ENCODE measurements at regions not wholly inside any gene's neighbourhood (a gene's known extent, or its start where the extent isn't known, plus 50 kb on each side); places are given as distances from the start of the nearest gene placed in this dataset.
A peak's percentile ranks its signal among the peaks of the same experiment; 100 is the strongest.

DNA sequence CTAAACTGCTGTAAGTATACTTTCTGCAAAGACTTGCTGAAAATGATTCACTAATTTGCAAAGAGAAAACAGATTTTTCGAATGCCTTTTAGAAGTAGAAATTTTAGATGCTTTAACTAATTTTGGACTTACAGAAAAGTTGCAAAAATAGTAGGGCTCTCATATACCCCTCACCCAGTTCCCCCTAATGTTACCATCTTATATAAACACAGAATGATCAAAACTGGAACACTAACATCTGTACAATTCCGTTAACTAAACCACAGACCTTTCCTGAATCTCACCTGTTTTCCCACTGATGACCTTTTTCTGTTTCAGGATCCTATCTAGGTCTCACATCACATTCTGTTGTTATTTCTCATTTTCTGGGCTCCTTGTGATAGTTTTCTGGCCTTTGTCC is 454.8 kb downstream of the SHQ1 start:
- peaks cover 10% of the 10 kb centered on the region for H3K4me1 ChIP-seq (ENCODE audit: insufficient read depth, low read length)
- no peak overlapping the region for H3K27ac ChIP-seq (ENCODE audit: low read depth, low read length)
- peaks cover 97% of the 10 kb centered on the region for H3K79me2 ChIP-seq (ENCODE audit: insufficient read depth, low read length)
- H3K27me3 Mint-ChIP-seq (ENCODE audit: low read depth, unreplicated experiment), result no peaks in the 10 kb centered on the region
- H3K4me3 ChIP-seq (ENCODE audit: insufficient read depth, low read depth, low read length), result no peak overlapping the region
- no peaks in the 10 kb centered on the region for H3K27me3 ChIP-seq (ENCODE audit: insufficient read depth, low read length)
- H3K36me3 ChIP-seq (ENCODE audit: insufficient read depth, low read length), result no peaks in the 10 kb centered on the region
- FAIRE-seq, result no peak
- no peaks in the 10 kb centered on the region for H3K9me3 ChIP-seq (ENCODE audit: insufficient read depth, low read depth, low read length)
- no peak for DNase-seq (ENCODE audit: low read depth)
- H3K36me3 Mint-ChIP-seq (ENCODE audit: low read depth, unreplicated experiment), result no peaks in the 10 kb centered on the region
- TF ChIP-seq, protein P1, sequence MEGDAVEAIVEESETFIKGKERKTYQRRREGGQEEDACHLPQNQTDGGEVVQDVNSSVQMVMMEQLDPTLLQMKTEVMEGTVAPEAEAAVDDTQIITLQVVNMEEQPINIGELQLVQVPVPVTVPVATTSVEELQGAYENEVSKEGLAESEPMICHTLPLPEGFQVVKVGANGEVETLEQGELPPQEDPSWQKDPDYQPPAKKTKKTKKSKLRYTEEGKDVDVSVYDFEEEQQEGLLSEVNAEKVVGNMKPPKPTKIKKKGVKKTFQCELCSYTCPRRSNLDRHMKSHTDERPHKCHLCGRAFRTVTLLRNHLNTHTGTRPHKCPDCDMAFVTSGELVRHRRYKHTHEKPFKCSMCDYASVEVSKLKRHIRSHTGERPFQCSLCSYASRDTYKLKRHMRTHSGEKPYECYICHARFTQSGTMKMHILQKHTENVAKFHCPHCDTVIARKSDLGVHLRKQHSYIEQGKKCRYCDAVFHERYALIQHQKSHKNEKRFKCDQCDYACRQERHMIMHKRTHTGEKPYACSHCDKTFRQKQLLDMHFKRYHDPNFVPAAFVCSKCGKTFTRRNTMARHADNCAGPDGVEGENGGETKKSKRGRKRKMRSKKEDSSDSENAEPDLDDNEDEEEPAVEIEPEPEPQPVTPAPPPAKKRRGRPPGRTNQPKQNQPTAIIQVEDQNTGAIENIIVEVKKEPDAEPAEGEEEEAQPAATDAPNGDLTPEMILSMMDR (IDR thresholded peaks at IDR 0.05; ENCODE audit: insufficient read depth, low read depth, low read length), result no peak
- TF ChIP-seq EZH2 (IDR thresholded peaks at IDR 0.05; ENCODE audit: insufficient read depth, low read length), result no peak
- H3K9ac ChIP-seq (ENCODE audit: low read length), result no peak overlapping the region
- no peak overlapping the region for H3K4me2 ChIP-seq (ENCODE audit: low read length)
- H4K20me1 ChIP-seq (ENCODE audit: insufficient read depth, low read length), result peaks cover 96% of the 10 kb centered on the region
- no peak overlapping the region for H2AFZ ChIP-seq (ENCODE audit: low read depth, low read length)
- H3K9me3 Mint-ChIP-seq (ENCODE audit: unreplicated experiment), result no peaks in the 10 kb centered on the region
- H3K27ac Mint-ChIP-seq (ENCODE audit: unreplicated experiment), result no peak overlapping the region
- no peak overlapping the region for H3K4me3 Mint-ChIP-seq (ENCODE audit: unreplicated experiment)
- H3K4me1 Mint-ChIP-seq (ENCODE audit: low read depth, unreplicated experiment), result peaks cover 31% of the 10 kb centered on the region

DNA sequence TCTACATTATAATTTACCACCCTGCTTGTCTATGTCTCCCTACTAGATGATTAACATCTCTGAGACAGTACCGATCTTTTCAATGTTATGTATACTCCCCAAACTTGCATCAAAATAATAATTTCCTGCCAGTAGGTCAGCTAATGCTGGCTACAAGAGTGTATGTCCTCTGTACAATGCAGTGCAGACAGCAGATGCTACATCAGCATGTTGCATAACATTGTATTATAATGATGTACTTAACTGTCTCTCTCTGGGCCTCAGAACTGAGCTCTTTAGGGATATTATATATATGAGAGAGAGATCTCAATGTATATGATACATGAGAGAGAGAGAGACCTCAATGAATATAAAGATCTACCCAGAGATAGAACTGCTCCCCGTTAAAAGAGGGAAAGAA is 456.6 kb downstream of the SHQ1 start:
- Histone ChIP-seq H3K36me3 (ENCODE audit: insufficient read depth, low read length) (no peaks in the 10 kb centered on the region), H4K20me1 (ENCODE audit: insufficient read depth, low read length) (peaks cover 96% of the 10 kb centered on the region), H3K27me3 (ENCODE audit: insufficient read depth, low read length) (no peaks in the 10 kb centered on the region), H3K4me3 (ENCODE audit: insufficient read depth, low read depth, low read length) (no peak overlapping the region), H3K4me2 (ENCODE audit: low read length) (no peak overlapping the region), H2AFZ (ENCODE audit: low read depth, low read length) (no peak overlapping the region), H3K27ac (ENCODE audit: low read depth, low read length) (no peak overlapping the region), H3K9me3 (ENCODE audit: insufficient read depth, low read depth, low read length) (no peaks in the 10 kb centered on the region), H3K4me1 (ENCODE audit: insufficient read depth, low read length) (peaks cover 10% of the 10 kb centered on the region), H3K79me2 (ENCODE audit: insufficient read depth, low read length) (peaks cover 99% of the 10 kb centered on the region), H3K9ac (ENCODE audit: low read length) (no peak overlapping the region)
- Mint-ChIP-seq H3K9me3 (ENCODE audit: unreplicated experiment) (no peaks in the 10 kb centered on the region), H3K27ac (ENCODE audit: unreplicated experiment) (no peak overlapping the region), H3K27me3 (ENCODE audit: low read depth, unreplicated experiment) (no peaks in the 10 kb centered on the region), H3K4me1 (ENCODE audit: low read depth, unreplicated experiment) (peaks cover 27% of the 10 kb centered on the region), H3K36me3 (ENCODE audit: low read depth, unreplicated experiment) (no peaks in the 10 kb centered on the region), H3K4me3 (ENCODE audit: unreplicated experiment) (no peak overlapping the region)
- no peak for TF ChIP-seq EZH2 (IDR thresholded peaks at IDR 0.05; ENCODE audit: insufficient read depth, low read length)
- TF ChIP-seq, protein P1 (IDR thresholded peaks at IDR 0.05; ENCODE audit: insufficient read depth, low read depth, low read length), result no peak
- FAIRE-seq (no peak), DNase-seq (ENCODE audit: low read depth) (no peak)

DNA sequence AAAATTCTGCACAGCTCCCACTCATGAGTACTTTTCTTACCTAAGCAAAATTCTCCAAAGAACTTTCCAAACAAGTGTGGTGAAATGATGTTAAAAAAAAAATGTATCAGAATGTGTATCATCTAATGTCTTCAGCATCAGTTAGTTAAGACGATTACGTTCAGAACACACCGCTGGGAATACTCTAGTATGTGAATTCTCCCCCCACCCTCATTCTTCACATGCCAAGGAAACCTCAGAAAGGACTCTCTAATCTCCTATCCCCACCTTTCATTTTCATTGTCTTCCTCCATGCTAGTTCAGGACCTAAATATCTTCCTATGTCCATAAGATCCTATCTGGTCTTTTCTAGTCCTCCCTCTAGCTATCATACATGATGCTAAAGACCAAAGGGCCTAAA is 457.4 kb downstream of the SHQ1 start:
- Histone ChIP-seq H2AFZ (ENCODE audit: low read depth, low read length) (no peak overlapping the region), H3K27ac (ENCODE audit: low read depth, low read length) (no peak overlapping the region), H3K9ac (ENCODE audit: low read length) (no peak overlapping the region), H3K4me2 (ENCODE audit: low read length) (no peak overlapping the region), H3K27me3 (ENCODE audit: insufficient read depth, low read length) (no peaks in the 10 kb centered on the region), H3K79me2 (ENCODE audit: insufficient read depth, low read length) (peaks cover 99% of the 10 kb centered on the region), H3K4me1 (ENCODE audit: insufficient read depth, low read length) (peaks cover 8% of the 10 kb centered on the region), H4K20me1 (ENCODE audit: insufficient read depth, low read length) (peaks cover 96% of the 10 kb centered on the region), H3K4me3 (ENCODE audit: insufficient read depth, low read depth, low read length) (no peak overlapping the region), H3K9me3 (ENCODE audit: insufficient read depth, low read depth, low read length) (no peaks in the 10 kb centered on the region), H3K36me3 (ENCODE audit: insufficient read depth, low read length) (no peaks in the 10 kb centered on the region)
- DNase-seq (ENCODE audit: low read depth) (peak; percentile 59), FAIRE-seq (no peak)
- H3K36me3 Mint-ChIP-seq (ENCODE audit: low read depth, unreplicated experiment), result no peaks in the 10 kb centered on the region
- peaks cover 25% of the 10 kb centered on the region for H3K4me1 Mint-ChIP-seq (ENCODE audit: low read depth, unreplicated experiment)
- H3K9me3 Mint-ChIP-seq (ENCODE audit: unreplicated experiment), result no peaks in the 10 kb centered on the region
- H3K27ac Mint-ChIP-seq (ENCODE audit: unreplicated experiment), result no peak overlapping the region
- H3K27me3 Mint-ChIP-seq (ENCODE audit: low read depth, unreplicated experiment), result no peaks in the 10 kb centered on the region
- no peak overlapping the region for H3K4me3 Mint-ChIP-seq (ENCODE audit: unreplicated experiment)
- TF ChIP-seq, protein P1 (IDR thresholded peaks at IDR 0.05; ENCODE audit: insufficient read depth, low read depth, low read length), result no peak
- TF ChIP-seq EZH2 (IDR thresholded peaks at IDR 0.05; ENCODE audit: insufficient read depth, low read length), result no peak

Measured in astrocyte (in vitro differentiated cells and primary cell).